Retinal pigment epithelial cell (primary cell): ENCODE measurements at regions not wholly inside any gene's neighbourhood (a gene's known extent, or its start where the extent isn't known, plus 50 kb on each side); places are given as distances from the start of the nearest gene placed in this dataset.
A peak's percentile ranks its signal among the peaks of the same experiment; 100 is the strongest.

Experiments
- DNase-seq: peaks from one replicate; pipeline ENCODE4 v3.0.0-alpha.2; 2010; ENCODE audit warnings: low read depth
- H3K4me3 ChIP-seq: 2 replicates; pipeline ENCODE4 v1.5.1; 2011; ENCODE audit warnings: mild to moderate bottlenecking, low read length, control low read depth, moderate library complexity
- TF ChIP-seq, protein P1 (sequence below): conservative IDR thresholded peaks from 2 replicates; pipeline ENCODE4 v1.5.1; 2011; ENCODE audit warnings: low read depth, low read length, control low read depth, inconsistent platforms

DNA sequence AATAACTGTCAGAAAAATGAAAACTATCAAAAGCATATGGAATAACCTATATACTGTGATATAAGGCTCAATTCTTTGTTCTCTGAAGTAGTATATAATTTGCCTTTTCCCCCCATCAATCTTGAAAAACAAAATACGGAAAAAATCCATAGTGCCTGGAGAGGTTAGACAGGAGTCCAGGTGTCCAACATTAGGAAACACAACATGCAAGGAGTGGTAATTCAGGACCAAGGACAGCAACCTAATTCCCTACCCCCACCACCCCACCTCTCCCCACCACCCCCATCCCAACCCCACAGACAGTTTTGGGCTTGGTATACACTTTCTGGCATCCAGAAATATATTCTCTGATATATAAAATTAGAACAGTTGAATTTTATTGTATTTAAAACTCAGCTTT is 55.1 kb upstream of the SLC25A26 start:
- TF ChIP-seq, protein P1, sequence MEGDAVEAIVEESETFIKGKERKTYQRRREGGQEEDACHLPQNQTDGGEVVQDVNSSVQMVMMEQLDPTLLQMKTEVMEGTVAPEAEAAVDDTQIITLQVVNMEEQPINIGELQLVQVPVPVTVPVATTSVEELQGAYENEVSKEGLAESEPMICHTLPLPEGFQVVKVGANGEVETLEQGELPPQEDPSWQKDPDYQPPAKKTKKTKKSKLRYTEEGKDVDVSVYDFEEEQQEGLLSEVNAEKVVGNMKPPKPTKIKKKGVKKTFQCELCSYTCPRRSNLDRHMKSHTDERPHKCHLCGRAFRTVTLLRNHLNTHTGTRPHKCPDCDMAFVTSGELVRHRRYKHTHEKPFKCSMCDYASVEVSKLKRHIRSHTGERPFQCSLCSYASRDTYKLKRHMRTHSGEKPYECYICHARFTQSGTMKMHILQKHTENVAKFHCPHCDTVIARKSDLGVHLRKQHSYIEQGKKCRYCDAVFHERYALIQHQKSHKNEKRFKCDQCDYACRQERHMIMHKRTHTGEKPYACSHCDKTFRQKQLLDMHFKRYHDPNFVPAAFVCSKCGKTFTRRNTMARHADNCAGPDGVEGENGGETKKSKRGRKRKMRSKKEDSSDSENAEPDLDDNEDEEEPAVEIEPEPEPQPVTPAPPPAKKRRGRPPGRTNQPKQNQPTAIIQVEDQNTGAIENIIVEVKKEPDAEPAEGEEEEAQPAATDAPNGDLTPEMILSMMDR: no peak
- H3K4me3 ChIP-seq: no peak overlapping the region
- no peak for DNase-seq

- TF ChIP-seq, protein P1: no peak
Measured at GRCh38 chr3:66164155-66164554, 56.6 kb upstream of the SLC25A26 start.

DNA sequence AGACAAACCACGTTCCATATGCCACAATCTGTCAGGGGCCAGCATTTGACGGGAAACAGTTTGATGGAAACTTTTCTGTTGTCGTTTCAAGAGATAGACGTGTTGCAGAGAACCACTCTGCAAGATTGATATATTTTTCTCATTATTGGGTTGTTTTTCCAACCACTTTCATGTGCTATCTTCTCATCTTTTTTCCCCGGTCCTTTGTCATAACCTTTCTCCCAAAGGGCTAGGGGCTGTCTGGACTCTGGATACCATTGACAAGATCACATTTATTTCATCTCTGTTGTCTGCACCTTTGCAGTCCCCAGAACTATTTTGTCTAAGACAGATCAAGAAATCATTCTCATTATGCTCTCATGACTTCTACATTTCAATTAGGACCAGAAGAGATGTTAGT is 57.6 kb upstream of the SLC25A26 start:
- no peak overlapping the region for H3K4me3 ChIP-seq
- no peak for DNase-seq
- TF ChIP-seq, protein P1: no peak

More at GRCh38 chr3:66164155-66164554, 56.6 kb upstream of the SLC25A26 start:
- DNase-seq: no peak
- no peak overlapping the region for H3K4me3 ChIP-seq

DNA sequence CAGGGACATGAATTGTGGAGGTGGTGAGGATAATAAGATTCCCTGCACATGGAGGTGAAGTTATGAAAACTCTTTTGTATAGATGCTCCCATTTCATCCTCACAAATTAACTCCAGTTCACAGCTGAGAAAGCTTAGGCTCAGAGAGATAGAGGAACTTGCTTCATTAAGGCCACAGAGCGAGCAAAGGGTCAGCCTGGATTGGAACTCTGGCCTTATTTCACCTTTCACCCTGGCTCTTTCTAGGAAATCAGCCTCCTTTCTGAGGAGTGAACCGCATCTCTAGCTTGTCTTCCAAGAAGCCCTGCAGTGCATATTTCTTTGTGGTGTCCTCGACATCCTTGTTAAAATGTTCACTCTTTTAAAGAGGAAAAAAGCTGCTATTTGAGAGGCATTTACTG is 58.0 kb upstream of the SLC25A26 start:
- no peak overlapping the region for H3K4me3 ChIP-seq
- no peak for DNase-seq
- TF ChIP-seq, protein P1: no peak

- DNase-seq: no peak
- H3K4me3 ChIP-seq: no peak overlapping the region
- TF ChIP-seq, protein P1: no peak
Measured at GRCh38 chr3:66158933-66159683, 61.7 kb upstream of the SLC25A26 start.

GRCh38 chr3:66154444-66154861 is 66.3 kb upstream of the SLC25A26 start:
- DNase-seq: no peak
- H3K4me3 ChIP-seq: peak overlapping the region; percentile 51

More at GRCh38 chr3:66154444-66154861, 66.3 kb upstream of the SLC25A26 start:
- TF ChIP-seq, protein P1: no peak
